Adrenal gland (tissue), 9 donors: ENCODE measurements at regions not wholly inside any gene's neighbourhood (a gene's known extent, or its start where the extent isn't known, plus 50 kb on each side); places are given as distances from the start of the nearest gene placed in this dataset.

Source experiments
- DNase-seq, 7 donors: peaks; one replicate each; pipeline ENCODE4 v3.0.0-alpha.2; 2019 to 2020
- H3K27ac ChIP-seq, 5 donors: fragments of 200-600 bp; sonication (generic) in 4 of 5; 1 replicate in 3 of 5; 2 replicates in 2 of 5; pipeline versions ENCODE4 v1.5.1 to v1.8.0; 2016 to 2020; ENCODE audit warnings: mild to moderate bottlenecking in 1 of 5
- H3K27me3 ChIP-seq: fragments of 200-600 bp; 2 replicates; pipeline ENCODE4 v1.8.0; 2021
- H3K36me3 ChIP-seq, 2 donors: fragments of 200-600 bp; replicated peaks in 1 of 2; 1 replicate in 1 of 2; 2 replicates in 1 of 2; pipeline versions ENCODE4 v1.5.1 to v1.8.0; 2018 to 2022
- H3K4me1 ChIP-seq, 2 donors: fragments of 200-600 bp; replicated peaks in 1 of 2; 1 replicate in 1 of 2; 2 replicates in 1 of 2; pipeline versions ENCODE4 v1.5.1 to v1.8.0; 2018 to 2021
- H3K4me3 ChIP-seq, 4 donors: fragments of 200-600 bp; sonication (generic) in 3 of 4; one replicate each; pipeline ENCODE4 v1.5.1; 2016 to 2018
- H3K9me3 ChIP-seq, 3 donors: fragments of 200-600 bp; sonication (generic) in 1 of 3; replicated peaks in 1 of 3; 1 replicate in 2 of 3; 2 replicates in 1 of 3; pipeline versions ENCODE4 v1.5.1 to v1.8.0; 2016 to 2021
- CTCF ChIP-seq, 6 experiments: fragments of 450-650 bp in 4 of 6; fragments of 200-600 bp in 2 of 6; sonication (generic) in 1 of 6; IDR thresholded peaks; 1 replicate in 5 of 6; 2 replicates in 1 of 6; pipeline versions ENCODE4 v1.5.1 to v1.8.0; 2016 to 2021; ENCODE audit warnings: antibody characterized with exemption in 6 of 6, mild to moderate bottlenecking in 2 of 6, moderate library complexity in 1 of 6
- POLR2A ChIP-seq, 2 donors: fragments of 450-650 bp; IDR thresholded peaks; one replicate each; pipeline ENCODE4 v1.6.1; 2017; ENCODE audit warnings: antibody characterized with exemption in 2 of 2, mild to moderate bottlenecking in 2 of 2, moderate library complexity in 1 of 2
- WGBS, 4 donors: extraction: QIAGEN DNeasy Blood & Tissue Kit in 2 of 4; methylation state at CpG; one replicate each; pipeline versions ENCODE4 v1.1.5 to v1.1.7; 2013 to 2017; 5-methylcytosine and 5-hydroxymethylcytosine counted together
- intact Hi-C, 2 donors: fragments of 100-400 bp; cut with DNase I; formaldehyde crosslinking; loops; one replicate each; pipeline versions ENCODE4 v1.14.1 to v1.15.0; 2022 to 2023
- donor health status: healthy with polysubstance abuse.
- donor health status: Bipolar disorder and iron deficiency.
- donor health status: DM: yes; HTN: yes; CAD: no.
- donor health status: DM: no; HTN: no; CAD: no.
- donor health status: DM: no; HTN: no; CAD: no.

GRCh38 chr17:77433385-77434135 lies 292.8 kb downstream of the SEC14L1 start:
- Histone ChIP-seq H3K4me1 (peaks cover 65 to 94% of the 10 kb centered on the region in 2 donors), H3K27ac (peak overlapping the region in 2 of 5 donors; percentile 47 to 71), H3K4me3 (no peak overlapping the region), H3K36me3 (no peaks in the 10 kb centered on the region), H3K9me3 (no peaks in the 10 kb centered on the region), H3K27me3 (no peaks in the 10 kb centered on the region)
- intact Hi-C loops = loop anchor here (5.0 to 10.0 kb wide), 2 partner anchors 44 to 51 kb away; no protein-coding TSS in a partner anchor
- WGBS, 4 donors = 50 to 62% (median 59%) methylated on average over 10 to 27 of the region's 27 CpGs
- peak in 2 of 7 donors; percentile 37 to 53 for DNase-seq
- TF ChIP-seq POLR2A (IDR thresholded peaks at IDR 0.05) (no peak), CTCF (IDR thresholded peaks at IDR 0.05) (no peak)

DNA sequence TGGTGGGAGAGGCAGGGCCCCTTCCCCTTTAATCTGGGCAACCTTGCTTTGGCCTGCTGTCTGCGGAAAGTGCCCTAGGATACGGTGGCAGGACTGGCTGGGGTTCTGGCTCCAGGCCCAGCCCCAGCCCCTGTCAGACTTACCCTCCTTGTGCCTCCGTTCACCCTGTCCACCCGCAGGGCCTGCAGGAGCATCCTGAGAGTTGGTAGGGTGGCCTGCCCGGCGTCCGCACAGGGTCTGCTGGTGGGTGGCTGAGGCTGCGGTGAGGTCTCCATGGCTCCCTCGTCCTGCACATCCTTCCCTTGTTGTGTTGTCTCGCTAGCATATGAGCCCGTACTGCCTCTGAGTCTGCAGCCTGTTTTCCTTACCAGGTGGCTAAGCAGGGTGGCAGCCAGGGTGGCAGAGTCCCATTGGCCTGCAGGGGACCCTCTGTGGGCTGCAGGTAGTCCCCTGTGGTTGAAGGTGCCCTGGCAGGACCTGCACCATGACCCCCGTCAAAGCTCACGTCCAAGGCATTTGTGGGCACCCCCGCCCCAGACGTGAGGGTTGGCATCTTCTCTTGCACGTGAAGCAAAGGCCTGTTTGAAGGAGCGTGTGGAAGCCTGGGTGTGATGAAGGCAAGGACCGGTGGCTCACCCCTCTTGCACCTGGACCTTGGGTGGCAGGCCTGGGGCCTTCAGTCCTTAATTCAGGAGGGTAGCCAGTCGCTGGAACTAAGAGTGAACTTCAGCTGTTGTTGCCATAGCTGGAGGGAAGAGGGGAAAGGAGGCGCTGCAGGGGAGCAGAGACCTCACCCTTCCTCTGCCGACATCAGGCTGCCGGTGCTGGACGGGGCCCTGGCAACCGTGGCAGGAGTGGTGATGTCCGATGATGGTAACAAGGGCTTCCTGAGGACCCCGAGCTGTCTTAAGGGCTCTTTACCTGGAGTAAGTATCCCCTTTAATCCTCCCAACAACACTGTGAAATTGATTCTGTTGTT lies 293.7 kb downstream of the SEC14L1 start:
- TF ChIP-seq POLR2A (IDR thresholded peaks at IDR 0.05) (no peak), CTCF (IDR thresholded peaks at IDR 0.05) (no peak)
- Histone ChIP-seq H3K4me1 (peaks cover 65 to 94% of the 10 kb centered on the region in 2 donors), H3K27ac (peak overlapping the region in 2 of 5 donors; percentile 47 to 71), H3K4me3 (no peak overlapping the region), H3K36me3 (no peaks in the 10 kb centered on the region), H3K9me3 (no peaks in the 10 kb centered on the region), H3K27me3 (no peaks in the 10 kb centered on the region)
- DNase-seq = no peak
- intact Hi-C loops = loop anchor here (5.0 to 10.0 kb wide), 2 partner anchors 43 to 50 kb away; no protein-coding TSS in a partner anchor
- WGBS, 4 donors = 70 to 85% (median 80%) methylated on average over 21 to 26 of the region's 26 CpGs

GRCh38 chr17:77435272-77436057 lies 294.7 kb downstream of the SEC14L1 start:
- no peak overlapping the region for H3K4me3 ChIP-seq
- no peaks in the 10 kb centered on the region for H3K36me3 ChIP-seq
- peak overlapping the region in 2 of 5 donors; percentile 19 to 71 for H3K27ac ChIP-seq
- WGBS, 4 donors = 67 to 82% (median 74%) methylated on average over 7 to 24 of the region's 24 CpGs
- TF ChIP-seq POLR2A (IDR thresholded peaks at IDR 0.05) (no peak), CTCF (IDR thresholded peaks at IDR 0.05) (no peak)
- intact Hi-C loops = loop anchor here in 1 of 2 donors (10.0 kb wide), 1 partner anchor 49 kb away; no protein-coding TSS in a partner anchor
- no peaks in the 10 kb centered on the region for H3K27me3 ChIP-seq
- no peak for DNase-seq
- no peaks in the 10 kb centered on the region for H3K9me3 ChIP-seq
- H3K4me1 ChIP-seq = peaks cover 64 to 94% of the 10 kb centered on the region in 2 donors
